Forelimb muscle (tissue), 1 donor: ENCODE measurements at regions not wholly inside any gene's neighbourhood (a gene's known extent, or its start where the extent isn't known, plus 50 kb on each side); places are given as distances from the start of the nearest gene placed in this dataset.

Source experiments
- DNase-seq: peaks from one replicate; pipeline ENCODE4 v3.0.0-alpha.2; 2013; ENCODE audit warnings: low read depth

DNA sequence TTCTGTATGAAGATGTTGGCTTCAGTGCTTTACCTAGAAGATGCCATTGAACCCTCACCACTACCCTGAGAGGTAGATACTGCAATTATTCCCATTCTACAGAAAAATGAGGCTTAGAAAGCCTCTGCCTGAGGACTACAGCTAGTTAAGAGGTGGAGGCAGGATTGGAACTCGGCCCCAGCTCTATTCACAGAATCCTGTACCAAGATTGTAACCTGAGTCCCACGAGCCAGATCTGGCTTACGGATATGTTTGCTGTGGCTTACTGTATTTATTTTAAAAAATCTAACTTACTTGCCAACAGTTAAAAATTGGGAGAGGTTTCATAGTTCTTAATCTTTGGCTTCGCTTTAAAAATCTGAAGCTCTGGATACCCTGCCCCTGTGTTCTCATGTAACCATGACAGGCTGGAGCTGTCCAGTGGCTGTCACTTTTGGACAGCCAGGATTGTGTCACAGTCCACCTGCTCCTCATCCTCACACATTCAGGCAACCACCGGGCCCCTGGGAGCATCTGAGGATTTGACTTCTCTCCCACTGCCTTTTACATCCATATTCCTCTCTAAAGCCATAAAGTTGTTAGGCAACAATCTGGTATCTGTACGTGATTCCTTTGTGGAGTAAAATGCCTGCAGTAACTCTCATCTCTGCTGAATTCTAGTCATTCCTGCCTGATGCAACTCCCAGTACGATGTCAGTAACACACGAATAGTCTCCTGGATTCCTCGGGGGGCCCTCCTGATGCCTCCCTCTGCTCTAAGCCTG is 160.8 kb upstream of the SERP2 start:
- no peak for DNase-seq

DNA sequence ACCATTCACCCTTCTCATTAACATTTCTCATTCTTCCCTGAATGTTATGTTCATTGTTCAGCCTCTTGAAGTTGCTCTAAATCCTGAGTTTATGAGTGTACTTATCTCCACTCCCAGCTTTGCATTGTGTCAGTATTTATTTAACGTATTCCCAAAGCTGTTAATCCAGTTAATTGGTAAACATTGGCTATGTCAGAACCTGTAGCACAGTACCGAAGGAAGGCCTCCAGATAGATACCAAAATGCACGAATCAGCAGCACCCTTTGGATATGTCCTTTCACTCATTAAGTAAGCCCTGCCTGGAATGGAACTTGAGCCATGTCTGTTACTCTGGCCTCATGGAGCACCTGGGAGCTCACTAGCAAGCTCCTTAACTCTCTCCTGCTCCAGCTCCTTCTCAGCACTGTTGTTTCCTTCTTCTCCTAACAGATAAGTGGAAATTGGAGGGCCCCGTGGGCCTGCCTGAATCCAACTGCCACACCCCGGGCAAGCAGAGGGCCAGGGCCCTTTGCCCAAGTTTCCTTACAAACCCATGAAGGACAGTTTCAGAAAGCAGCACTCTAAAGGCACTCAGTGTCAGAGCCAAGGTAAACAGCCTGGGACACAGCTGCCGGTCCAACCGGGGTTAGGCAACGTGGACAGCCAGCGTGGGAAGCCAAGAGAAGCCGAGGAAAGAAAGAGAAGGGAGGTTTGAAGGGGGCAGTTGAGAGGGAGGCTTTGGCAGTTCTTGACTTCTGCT is 155.0 kb upstream of the SERP2 start:
- no peak for DNase-seq

DNA sequence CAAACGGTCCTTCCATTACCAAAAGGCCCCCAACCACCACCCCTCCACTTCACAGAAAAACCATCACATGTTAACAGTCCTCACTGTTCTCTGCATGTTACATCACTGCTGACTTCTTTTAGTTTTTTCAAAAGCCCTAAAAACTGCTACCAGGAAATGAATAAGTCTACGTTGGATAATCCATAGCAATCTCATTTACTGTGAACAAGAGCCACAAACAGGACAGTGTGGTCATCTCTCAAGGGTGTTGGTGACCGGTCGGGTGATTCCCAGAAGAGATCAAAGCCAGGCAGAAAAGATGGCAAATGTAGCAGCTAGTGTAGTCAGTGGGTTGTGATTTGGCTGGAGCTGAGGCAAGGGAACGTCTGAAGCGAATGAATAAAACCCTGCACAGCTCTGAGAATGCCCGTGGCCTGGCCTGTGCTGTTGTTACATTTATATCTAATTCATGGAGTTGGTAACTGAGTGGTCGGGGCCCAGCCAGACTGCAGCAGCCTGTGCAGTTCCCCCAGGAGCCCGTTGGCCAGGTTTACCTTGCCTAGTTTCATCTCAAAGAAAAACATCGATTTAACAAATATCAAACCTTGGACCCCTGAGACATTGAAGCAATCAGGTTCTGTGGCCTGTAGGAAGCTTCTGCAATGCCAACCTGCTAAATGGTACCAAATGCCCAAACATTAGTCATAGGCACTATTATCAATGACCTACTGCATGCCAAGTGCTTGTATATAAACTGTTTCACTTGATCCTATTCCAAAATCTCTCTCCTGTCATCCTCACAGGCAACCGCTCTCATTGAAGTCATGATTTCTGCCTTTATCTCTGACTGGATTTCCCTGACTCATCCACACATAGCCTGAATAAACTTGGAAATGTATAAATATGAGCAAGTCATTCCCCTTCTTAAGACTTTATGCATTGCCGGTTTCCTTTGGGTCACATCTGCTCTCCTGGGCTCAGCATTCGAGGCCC is 153.8 kb upstream of the SERP2 start:
- no peak for DNase-seq

DNA sequence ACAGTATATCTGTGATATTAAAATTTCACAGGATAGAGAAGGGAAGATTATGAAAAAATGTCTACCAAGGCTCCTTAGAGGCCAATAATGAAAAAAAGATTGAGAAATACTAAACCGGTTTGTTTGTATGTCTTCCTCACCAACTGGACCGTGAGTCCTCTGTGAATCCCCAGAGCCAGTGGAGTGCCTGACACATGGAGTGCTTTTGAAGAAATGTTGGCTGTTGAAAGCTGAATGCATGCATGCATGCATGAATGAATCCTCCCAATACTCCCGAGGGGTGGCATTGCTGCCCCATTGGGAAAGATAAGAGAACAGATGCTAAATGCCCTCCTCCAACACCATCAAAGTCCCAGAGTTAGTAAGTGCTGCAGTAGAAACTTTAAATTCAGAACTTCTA is 152.7 kb upstream of the SERP2 start:
- no peak for DNase-seq

DNA sequence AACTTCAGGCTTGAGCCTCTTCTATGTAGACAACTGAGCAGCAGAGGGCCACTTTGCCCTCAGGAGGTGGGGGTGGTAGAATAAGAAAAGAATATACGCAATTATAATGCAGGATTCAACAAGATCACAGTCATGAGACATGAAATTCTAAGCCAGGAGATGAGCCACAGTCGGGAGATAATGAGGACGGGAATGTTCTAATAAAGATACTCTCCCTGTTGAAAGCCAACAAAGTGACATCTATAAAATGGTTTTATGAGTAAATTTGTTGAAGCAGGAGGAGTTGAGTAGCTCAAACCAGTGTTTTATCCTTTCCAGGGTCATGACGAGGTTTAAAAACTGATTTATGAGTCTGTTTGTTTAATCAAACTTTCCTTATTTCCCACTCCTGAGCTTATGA is 152.0 kb upstream of the SERP2 start:
- DNase-seq: no peak

DNA sequence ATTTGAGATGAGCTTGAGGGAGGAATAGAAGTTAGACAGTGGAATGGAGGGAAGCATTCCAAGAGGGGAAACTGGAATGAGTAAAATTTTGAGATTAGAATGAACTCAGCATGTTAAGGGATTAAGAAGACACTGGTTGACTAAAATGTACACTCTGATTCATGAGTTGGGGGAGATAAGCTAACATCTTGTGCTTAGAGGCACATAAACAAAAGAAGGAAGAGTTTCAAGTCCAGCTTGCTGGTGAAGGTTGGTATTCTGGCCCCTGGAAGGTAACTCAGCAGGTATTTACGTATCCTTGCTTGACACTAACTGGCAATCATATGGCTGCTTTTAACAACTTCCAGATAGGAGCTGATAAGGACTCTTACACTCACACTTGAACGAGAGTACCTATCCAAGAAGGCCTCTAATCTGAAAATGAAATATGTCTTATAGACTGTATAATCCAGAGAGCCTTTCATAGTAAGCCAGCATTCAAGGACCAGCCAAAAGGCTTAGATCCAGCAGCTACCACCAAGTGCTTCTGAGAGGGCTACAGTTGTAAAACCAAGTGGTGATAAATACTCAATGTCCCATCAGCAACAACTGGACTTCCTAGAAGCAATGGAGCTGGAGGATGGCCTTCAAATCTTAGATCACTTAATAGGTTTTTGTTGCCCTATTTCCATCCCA is 149.7 kb upstream of the SERP2 start:
- no peak for DNase-seq

DNA sequence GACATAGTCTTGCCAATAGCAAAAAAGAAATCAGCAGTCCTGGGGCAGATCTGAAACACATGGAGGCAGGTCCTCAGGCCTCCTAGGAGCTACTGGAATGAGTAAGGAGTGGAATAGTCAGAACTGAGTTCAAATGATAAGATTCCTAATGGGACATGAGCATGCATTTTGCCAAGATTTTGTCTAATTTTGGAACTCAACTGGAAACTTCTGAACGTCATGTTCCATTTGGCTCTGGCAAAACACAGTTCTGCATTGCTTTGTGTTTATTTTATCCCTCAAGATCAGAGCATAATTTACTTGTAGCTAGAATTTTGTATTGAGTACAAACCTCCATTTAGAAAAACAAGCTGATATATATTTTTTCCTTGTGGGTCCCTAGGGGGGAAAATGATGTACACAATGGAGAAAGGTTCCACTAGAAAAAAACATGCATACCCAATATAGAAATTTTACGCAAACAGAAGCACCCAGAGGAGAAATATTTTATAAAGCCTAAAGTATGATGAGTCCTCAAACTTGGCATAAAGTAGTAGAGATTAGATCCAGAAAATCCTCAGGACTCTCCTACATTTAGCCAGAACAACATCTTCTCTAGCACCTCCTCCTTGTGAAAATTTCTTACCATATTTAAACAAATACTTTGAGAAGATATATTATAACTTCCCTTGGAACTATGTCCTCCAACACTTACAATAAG is 149.0 kb upstream of the SERP2 start:
- DNase-seq: peak; percentile 72

DNA sequence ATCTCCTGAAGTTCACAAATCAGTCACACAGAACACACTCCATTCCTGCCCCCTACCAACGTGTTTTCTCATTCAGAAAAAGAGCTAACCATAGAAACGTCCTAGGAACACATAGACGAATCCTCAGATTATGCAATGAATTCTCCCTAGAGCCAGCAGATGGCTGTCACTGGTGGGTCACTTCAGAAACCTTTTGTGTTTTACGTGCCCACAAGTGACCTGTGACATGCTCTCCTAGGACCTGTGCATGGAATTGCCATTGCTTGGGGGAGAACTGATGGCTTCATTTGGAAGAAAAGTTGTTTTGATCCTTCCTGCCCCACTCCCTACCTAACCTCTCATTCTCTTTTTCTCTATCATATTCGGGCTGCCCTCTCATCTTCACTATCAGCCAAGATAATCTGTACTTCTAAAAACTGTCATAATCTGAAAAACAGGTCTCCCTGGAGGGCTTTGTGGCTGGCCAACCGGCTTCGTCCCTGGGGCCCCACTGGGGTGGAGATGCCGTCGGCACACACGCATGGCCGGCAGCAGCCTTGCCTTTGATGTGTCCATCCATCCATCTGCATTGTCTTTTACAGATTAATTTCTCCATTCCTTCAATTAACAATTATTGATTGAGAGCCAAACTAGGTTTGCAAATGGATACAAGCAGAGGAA is 144.1 kb upstream of the SERP2 start:
- no peak for DNase-seq

DNA sequence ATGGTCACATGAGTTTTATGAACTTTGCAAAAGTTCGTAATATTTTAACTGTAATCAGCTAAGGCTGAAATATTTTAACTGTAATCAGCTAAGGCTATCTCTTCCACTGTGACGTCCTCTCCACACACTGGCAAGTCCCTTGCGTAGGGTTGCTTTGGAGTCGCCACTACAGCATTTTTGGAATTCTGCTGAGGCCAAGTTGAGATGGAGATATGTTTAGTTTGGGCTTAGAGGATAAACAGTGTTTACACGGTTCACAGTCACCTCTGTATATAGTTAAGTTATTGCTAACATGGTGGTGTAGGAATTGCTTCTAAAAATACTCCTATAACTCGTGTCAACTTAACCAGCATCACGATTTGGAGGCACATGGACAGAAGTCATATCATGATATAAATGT is 143.6 kb upstream of the SERP2 start:
- DNase-seq: no peak

DNA sequence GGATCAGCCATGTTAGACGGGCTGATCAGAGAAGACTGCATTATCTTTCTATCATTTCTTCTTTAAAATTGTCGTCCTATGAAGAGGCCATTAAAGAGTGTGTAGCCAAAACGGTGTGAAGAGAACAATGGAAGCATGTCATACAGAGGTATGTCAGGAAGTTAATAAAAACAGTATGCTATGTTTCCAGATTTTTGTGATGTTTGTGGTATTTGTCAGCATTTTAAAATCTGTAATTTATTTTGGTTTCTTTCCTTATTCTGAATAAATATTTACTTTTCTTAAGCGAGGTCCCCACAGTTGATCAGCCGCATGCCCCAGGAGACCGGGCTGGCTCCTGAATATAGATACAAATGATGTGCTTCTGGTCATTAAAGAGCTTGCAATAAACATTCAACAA is 142.9 kb upstream of the SERP2 start:
- no peak for DNase-seq

DNA sequence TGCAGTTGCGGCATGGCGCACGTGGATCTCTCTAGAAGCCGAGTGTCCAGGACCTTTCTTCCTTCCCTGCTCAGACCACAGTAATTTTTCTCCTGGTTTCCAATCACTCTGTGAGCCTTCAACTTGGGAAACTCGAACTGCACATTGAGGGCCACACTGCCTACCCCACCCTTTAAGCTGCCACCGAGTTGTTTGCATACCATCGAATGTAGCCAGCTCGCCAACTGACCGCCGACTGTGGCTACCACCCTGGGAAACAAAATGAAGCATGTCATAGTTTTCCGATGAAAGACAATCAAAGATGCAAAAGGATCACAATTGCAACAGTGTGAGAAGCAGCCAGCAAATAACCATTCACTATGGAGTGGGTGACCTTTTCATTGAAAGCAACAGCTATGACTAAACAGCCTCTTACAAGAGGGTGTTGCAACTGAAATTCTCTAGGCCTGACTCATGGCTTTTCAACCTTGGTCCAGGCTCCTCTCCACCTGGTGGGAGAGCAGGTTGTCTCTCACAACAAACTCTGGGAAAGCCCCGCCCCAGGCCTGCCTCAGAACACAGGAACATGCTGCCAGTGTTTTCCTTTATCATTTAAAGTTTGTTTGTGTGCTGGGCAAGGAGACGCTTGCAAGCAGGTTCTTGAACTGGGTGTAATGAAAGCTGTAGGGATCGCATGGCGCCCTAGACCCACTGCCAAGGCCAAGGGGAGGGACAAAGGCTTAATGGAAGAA is 141.7 kb upstream of the SERP2 start:
- no peak for DNase-seq

DNA sequence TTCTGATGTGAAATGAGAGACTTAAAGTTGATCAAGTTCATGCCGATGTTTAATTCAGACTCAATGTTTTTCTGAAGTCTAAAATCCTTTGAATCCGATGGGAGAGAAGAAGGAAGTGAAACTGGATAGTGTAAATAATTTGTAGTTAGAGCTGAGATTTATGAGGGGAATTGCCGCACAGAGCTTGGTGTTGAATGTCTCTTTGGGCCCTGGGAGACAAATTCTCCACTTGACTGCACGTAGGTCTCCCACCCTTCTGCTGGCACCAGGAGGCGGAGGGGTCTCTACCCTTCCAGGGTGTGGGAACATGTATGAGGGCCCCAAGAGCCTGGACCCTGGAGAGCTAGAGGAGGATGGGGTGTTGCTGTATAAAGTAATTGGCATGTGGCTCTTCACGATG is 140.8 kb upstream of the SERP2 start:
- DNase-seq: no peak

DNA sequence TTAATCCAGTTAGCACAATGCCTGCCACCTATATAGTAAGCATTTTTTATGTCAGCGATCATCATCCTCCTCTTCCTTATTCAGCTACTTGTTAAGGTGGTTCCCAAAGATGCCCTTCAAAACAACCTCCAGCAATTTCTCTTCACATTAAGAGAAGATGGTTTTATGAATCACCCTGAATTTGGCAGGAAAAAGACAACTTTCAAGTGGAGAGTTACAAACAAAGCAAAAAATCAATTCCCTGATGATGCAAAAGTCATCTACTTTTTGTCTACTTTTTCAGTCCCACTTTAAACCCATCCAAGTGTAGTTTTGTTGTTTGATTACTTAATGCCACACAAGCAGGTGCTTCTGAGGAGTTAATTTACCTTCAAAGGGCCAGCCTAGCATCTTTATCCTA is 139.1 kb upstream of the SERP2 start:
- DNase-seq: no peak

DNA sequence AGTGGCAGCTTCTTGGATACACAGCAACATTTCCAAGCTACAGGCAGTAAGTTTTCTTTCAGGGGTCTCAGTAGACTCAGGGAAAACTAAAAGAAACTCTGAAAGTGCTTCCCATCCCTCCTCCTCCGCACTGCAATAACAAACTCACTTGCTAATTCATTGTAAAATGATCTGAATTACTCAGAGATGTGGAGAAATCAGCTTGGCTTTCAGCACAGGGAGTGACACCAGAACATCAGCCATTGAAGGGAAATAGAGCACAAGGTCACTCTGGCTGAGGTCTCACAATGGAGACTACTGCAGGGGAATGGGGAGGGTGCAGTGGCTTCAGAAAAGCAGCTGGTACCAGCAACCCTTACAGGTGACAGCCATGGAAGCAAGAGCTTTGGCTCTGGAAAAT is 137.3 kb upstream of the SERP2 start:
- DNase-seq: no peak

DNA sequence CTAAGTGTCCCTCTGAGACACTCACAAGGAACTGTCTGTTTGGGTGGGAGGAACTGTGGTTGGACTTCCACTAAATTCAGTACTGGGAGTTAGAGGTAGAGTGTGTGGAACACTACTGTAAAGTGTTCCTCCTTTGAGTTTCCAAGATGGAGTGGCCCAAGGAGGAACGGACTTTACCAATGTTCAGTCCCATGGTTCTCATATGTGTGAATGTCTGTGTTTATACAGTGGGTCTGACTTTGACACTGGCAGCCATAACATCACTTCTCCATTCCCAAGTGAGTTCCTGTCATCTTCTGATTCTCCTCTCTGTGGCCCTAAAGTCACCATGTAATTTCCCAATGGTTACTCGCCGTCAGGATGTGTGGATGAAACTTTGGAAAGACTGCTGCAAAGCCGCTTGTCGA is 136.8 kb upstream of the SERP2 start:
- no peak for DNase-seq

DNA sequence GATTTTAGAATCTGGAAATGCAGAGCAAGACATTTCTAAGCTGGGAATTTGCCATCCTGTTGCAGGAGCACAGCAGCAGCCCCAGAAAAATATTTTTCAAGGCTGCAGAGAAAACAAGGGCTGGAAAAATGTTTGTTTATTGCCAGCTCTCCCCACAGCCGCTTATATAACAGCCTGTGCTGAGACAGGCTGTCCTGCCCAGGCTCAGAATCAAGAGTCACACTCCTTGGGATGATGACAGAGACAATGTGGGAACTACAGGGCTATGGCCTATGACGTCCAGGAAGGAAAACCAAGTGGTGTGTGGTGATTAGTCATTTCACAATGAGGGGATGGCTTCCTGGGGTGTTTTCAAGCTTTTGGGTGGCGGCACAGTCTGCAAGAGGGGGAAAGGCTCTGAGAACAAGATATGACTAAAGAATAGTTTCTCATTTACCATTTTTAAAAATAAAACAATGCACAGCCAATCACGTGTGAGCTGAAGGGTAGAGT is 136.3 kb upstream of the SERP2 start:
- DNase-seq: peak; percentile 44

DNA sequence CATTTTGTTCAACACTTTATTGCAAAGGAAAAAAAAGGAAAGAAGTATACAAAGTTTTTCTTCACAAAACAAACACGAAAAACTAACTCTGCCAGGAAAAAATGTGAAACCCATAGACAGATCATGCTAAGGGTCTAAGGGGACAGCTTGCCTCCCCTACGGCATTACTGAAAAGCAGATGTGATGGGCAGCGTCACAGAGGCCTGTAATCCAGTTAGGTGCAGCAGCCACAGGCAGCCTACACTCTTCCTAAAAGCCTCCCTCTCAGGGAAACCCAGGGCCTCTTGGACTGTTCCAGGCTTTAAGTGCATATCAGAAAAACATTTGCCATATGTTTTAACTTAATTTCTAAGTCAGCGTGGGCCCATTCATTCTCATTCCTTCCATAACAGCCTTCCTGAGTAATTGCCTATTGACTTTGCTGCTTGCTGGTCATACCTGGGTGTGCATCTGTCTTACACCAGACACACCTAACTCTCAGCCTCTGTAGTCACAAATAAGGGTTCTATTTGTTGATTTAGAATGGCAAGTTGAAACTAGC is 135.7 kb upstream of the SERP2 start:
- peak; percentile 67 for DNase-seq

DNA sequence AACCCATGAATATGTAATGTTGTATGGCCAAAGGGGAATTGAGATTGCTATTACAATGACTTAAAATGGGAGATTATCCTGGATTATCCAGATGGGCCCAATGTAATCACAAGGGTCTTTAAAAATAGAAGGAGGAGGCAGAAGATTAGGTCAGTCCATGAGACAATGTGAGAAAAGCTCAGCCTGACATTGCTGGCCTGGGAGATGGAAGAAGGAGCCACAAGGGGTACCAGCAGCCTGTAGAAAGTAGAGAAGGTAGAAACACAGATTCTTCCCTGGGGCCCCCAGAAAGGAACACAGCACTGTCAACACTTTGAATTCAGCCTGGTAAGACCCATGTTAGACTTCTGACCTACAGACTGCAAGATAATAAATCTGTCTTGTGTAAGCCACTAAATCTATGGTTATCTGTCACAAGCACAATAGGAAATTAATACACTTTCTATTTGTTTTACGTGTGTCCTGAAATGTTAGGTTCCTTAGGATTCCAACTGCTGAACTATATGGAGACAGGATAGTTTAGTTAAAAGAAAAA is 132.9 kb upstream of the SERP2 start:
- no peak for DNase-seq

DNA sequence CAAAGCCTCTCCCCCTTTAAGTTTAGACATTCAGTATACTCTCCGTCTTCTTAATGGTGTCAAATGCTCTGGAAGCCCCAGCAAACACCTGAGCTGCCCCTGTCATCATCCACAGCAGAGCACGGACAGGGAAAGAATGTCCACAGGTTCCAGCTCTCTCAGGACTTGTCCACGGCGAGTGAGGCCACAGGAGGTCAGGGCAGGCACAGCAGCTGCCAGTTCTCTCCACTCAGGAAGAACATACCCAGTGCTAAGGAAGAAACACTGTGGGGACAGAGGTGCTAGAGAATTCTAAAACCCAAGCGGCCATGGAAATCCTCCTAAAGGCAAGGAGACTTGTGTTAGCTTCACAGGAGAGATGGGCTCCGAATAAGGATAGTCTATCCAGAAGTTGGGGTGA is 132.0 kb upstream of the SERP2 start:
- DNase-seq: no peak
